Activated B cell treated with CpG ODN at 0.5 μM for 24 hours (primary cell): ENCODE measurements at regions not wholly inside any gene's neighbourhood (a gene's known extent, or its start where the extent isn't known, plus 50 kb on each side); places are given as distances from the start of the nearest gene placed in this dataset.

Source experiments
- ATAC-seq: fragments of 200-7000 bp; cut with Tn5 transposase; one replicate; pipeline ENCODE4 v1.10.0; 2021; ENCODE audit warnings: low read depth, mild to moderate bottlenecking, moderate library complexity
- CTCF ChIA-PET: fragments of 350-600 bp; sonication (Branson Sonifier 250); formaldehyde crosslinking; loops from one replicate; lab custom pipeline; 2021; ENCODE audit warnings: antibody characterized with exemption; lab: Charles Lee
- POLR2A ChIA-PET: fragments of 350-600 bp; sonication (Branson Sonifier 250); formaldehyde crosslinking; loops from one replicate; lab custom pipeline; 2021; ENCODE audit warnings: antibody characterized with exemption; lab: Charles Lee
- DNase-seq: peaks from one replicate; pipeline ENCODE4 v3.0.0; 2022
- H3K27ac Mint-ChIP-seq: one replicate; pipeline ENCODE4 v1.8.0; 2020; ENCODE audit warnings: mixed read lengths
- H3K27me3 Mint-ChIP-seq: one replicate; pipeline ENCODE4 v1.8.0; 2021; ENCODE audit warnings: mixed read lengths
- H3K36me3 Mint-ChIP-seq: one replicate; pipeline ENCODE4 v1.8.0; 2021; ENCODE audit warnings: low read depth, mixed read lengths
- H3K4me1 Mint-ChIP-seq: one replicate; pipeline ENCODE4 v1.8.0; 2021; ENCODE audit warnings: mixed read lengths
- H3K4me3 Mint-ChIP-seq: one replicate; pipeline ENCODE4 v1.8.0; 2020; ENCODE audit warnings: mild to moderate bottlenecking, mixed read lengths
- H3K9me3 Mint-ChIP-seq: one replicate; pipeline ENCODE4 v1.8.0; 2020; ENCODE audit warnings: mixed read lengths
- intact Hi-C: fragments of 100-400 bp; cut with micrococcal nuclease; formaldehyde crosslinking; loops from one replicate; pipeline ENCODE4 v1.15.1; 2024
- TF ChIP-seq, protein P1 (sequence below): fragments of 200-600 bp; IDR thresholded peaks from one replicate; pipeline ENCODE4 v1.8.0; 2022; ENCODE audit warnings: antibody characterized with exemption, mild to moderate bottlenecking

DNA sequence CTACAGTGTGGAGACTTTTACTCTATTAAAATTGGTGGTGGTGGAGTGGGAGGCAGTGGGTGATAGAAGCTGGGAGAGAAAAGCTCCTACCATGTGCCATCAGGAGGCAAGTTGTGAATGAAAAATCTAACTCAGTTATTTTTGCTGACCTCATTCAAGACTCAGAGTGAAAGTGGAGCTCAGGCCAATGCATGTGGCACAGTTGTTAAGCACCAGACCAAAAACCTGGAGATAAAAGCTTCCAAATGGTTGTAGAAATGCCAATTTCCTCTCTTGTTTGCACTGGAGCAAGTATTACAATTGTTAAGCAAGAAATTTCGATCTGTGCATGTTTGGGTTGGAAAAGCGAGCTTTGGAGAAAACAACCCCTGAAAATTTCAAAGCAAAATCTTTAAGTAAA, 81.5 kb upstream of the PRICKLE2 start:
- no peaks in the 10 kb centered on the region for H3K4me1 Mint-ChIP-seq
- H3K36me3 Mint-ChIP-seq = no peaks in the 10 kb centered on the region
- H3K9me3 Mint-ChIP-seq = no peaks in the 10 kb centered on the region
- TF ChIP-seq, protein P1, sequence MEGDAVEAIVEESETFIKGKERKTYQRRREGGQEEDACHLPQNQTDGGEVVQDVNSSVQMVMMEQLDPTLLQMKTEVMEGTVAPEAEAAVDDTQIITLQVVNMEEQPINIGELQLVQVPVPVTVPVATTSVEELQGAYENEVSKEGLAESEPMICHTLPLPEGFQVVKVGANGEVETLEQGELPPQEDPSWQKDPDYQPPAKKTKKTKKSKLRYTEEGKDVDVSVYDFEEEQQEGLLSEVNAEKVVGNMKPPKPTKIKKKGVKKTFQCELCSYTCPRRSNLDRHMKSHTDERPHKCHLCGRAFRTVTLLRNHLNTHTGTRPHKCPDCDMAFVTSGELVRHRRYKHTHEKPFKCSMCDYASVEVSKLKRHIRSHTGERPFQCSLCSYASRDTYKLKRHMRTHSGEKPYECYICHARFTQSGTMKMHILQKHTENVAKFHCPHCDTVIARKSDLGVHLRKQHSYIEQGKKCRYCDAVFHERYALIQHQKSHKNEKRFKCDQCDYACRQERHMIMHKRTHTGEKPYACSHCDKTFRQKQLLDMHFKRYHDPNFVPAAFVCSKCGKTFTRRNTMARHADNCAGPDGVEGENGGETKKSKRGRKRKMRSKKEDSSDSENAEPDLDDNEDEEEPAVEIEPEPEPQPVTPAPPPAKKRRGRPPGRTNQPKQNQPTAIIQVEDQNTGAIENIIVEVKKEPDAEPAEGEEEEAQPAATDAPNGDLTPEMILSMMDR = no peak
- intact Hi-C loops = no loop called here
- H3K27ac Mint-ChIP-seq = no peak overlapping the region
- ATAC-seq (no peak), DNase-seq (no peak)
- ChIA-PET POLR2A (no interaction called here), CTCF (no interaction called here)
- H3K4me3 Mint-ChIP-seq = no peak overlapping the region
- no peaks in the 10 kb centered on the region for H3K27me3 Mint-ChIP-seq

DNA sequence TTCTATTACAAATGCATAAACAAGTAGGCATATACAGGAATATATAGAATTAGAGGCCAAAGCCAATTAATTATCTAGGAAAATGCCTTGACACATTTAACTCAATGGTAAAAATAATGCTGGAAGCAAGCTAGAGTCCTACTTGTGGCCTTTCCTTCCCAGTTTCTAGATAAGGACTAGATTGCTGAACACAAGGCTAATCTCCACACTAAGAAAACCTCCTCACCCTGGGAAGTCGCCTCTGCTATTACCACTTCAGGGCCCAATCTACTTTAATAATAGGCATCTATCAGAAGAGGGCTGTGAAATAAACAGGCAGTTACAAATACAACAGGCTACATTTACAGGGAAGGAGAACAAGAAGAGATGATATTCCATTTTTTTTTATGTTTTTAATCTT, 80.5 kb upstream of the PRICKLE2 start:
- intact Hi-C loops = no loop called here
- H3K27me3 Mint-ChIP-seq = peaks cover 2% of the 10 kb centered on the region
- POLR2A ChIA-PET = no interaction called here
- CTCF ChIA-PET = no interaction called here
- H3K4me1 Mint-ChIP-seq = no peaks in the 10 kb centered on the region
- ATAC-seq (no peak), DNase-seq (no peak)
- TF ChIP-seq, protein P1 = no peak
- no peak overlapping the region for H3K4me3 Mint-ChIP-seq
- H3K9me3 Mint-ChIP-seq = no peaks in the 10 kb centered on the region
- no peak overlapping the region for H3K27ac Mint-ChIP-seq
- H3K36me3 Mint-ChIP-seq = no peaks in the 10 kb centered on the region

DNA sequence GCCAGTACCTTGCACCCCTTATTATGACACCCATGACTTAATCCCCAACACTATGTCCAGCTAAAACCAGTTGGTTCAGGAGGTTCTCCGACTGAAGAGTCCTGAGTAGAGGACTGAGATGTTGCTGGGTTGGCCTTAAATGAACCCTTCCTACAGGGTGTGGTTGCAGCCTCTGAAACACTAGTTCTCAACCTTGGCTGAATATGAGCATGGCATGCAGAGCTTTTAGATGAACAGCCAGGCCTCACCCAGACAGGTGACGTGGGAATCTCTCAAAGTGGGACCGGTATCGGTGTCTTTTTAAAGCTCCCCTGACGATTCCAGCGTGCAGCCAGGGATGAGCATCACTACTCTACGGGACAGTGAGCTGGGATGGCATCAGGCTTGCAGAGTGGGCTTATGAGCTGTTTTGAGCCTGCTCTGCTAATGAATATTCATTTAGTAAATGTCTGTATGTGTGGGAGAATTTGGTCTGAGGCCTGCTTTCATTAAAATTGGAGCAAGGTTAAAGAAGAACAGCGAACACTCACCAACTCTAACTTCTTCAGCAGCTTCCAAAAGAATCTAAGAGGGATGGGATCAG, 79.7 kb upstream of the PRICKLE2 start:
- Mint-ChIP-seq H3K27me3 (peaks cover 2% of the 10 kb centered on the region), H3K9me3 (no peaks in the 10 kb centered on the region), H3K4me3 (no peak overlapping the region), H3K27ac (no peak overlapping the region), H3K4me1 (no peaks in the 10 kb centered on the region), H3K36me3 (no peaks in the 10 kb centered on the region)
- POLR2A ChIA-PET = no interaction called here
- CTCF ChIA-PET = no interaction called here
- intact Hi-C loops = no loop called here
- no peak for ATAC-seq
- TF ChIP-seq, protein P1 = no peak
- no peak for DNase-seq

DNA sequence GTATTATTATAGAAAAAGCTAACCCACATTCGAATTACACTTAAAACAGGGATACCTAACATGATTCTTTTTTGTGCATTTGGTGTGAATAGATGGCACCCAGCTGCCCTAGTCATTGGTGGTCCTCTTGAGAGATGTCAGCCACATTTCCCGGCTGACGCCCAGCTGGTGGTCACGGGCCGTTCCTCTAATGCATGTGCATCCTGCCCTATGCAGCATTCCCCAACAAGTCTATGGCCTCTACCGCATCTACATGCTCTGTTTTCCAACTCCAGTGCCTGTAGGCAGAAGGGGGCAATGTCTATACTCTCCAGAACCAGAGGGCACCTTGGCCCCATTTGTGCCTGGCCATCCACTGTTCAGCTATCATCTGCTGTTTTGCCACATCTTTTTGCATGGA, 78.6 kb upstream of the PRICKLE2 start:
- no peak for ATAC-seq
- CTCF ChIA-PET = no interaction called here
- no peaks in the 10 kb centered on the region for H3K9me3 Mint-ChIP-seq
- TF ChIP-seq, protein P1 = no peak
- H3K36me3 Mint-ChIP-seq = no peaks in the 10 kb centered on the region
- H3K27ac Mint-ChIP-seq = no peak overlapping the region
- H3K4me3 Mint-ChIP-seq = no peak overlapping the region
- no peaks in the 10 kb centered on the region for H3K4me1 Mint-ChIP-seq
- POLR2A ChIA-PET = no interaction called here
- intact Hi-C loops = no loop called here
- peaks cover 2% of the 10 kb centered on the region for H3K27me3 Mint-ChIP-seq
- DNase-seq = no peak

DNA sequence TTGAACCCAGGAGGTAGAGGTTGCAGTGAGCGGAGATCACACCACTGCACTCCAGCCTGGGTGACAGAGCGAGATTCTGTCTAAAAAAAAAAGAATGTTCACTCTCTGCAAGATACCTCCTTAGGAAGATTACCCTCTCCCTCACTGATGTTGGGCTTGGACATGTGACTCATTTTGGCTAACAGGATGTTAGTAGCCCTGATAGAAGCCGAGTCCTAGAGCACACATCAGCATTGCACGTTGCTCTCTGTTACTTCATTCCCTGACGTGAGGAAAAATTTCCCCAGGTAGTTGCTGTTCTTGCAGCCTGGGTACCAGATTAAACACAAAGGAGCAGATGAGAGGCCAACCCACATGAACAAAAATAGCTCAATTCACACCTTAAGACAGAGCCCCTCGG, 78.1 kb upstream of the PRICKLE2 start:
- ATAC-seq (no peak), DNase-seq (no peak)
- Mint-ChIP-seq H3K4me1 (no peaks in the 10 kb centered on the region), H3K36me3 (no peaks in the 10 kb centered on the region), H3K27ac (no peak overlapping the region), H3K4me3 (no peak overlapping the region), H3K27me3 (peaks cover 2% of the 10 kb centered on the region), H3K9me3 (no peaks in the 10 kb centered on the region)
- POLR2A ChIA-PET = no interaction called here
- TF ChIP-seq, protein P1 = no peak
- intact Hi-C loops = no loop called here
- CTCF ChIA-PET = no interaction called here
